ENCODE measurements at regions not wholly inside any gene's neighbourhood (a gene's known extent, or its start where the extent isn't known, plus 50 kb on each side); places are given as distances from the start of the nearest gene placed in this dataset.

DNA sequence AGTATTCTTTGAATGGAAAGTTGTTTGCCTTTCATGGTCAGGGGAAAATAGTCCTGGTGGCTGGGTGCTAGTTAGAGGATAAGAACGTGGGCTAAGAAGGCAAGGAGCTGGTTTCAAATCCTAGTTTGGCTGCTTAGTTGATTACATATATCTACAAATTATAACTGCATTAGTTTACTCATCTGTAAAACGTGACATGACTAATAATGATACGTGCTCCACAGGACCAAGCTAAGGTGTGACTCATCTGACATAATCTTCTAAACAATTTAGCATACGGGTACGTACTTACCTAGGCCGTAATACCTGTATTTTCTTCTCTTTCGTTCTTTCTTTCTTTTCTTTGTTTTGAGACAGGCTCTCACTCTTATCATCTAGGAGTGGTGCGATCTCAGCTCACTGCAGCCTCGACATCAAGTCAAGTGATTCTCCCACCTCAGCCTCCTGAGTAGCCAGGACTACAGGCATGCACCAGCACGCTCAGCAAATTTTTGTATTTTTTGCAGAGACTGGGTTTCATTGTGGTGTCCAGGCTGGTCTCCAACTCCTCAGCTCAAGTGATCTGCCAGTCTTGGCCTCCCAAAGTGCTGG is 1274.2 kb upstream of the GJE1 start:
- DNase-seq (ENCODE audit: extremely low spot score) = no peak
- TF ChIP-seq, protein P1, sequence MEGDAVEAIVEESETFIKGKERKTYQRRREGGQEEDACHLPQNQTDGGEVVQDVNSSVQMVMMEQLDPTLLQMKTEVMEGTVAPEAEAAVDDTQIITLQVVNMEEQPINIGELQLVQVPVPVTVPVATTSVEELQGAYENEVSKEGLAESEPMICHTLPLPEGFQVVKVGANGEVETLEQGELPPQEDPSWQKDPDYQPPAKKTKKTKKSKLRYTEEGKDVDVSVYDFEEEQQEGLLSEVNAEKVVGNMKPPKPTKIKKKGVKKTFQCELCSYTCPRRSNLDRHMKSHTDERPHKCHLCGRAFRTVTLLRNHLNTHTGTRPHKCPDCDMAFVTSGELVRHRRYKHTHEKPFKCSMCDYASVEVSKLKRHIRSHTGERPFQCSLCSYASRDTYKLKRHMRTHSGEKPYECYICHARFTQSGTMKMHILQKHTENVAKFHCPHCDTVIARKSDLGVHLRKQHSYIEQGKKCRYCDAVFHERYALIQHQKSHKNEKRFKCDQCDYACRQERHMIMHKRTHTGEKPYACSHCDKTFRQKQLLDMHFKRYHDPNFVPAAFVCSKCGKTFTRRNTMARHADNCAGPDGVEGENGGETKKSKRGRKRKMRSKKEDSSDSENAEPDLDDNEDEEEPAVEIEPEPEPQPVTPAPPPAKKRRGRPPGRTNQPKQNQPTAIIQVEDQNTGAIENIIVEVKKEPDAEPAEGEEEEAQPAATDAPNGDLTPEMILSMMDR (IDR thresholded peaks at IDR 0.05; ENCODE audit: control extremely low read depth, extremely low read depth, low read depth, missing control alignments) = no peak
- POLR2A ChIA-PET = no interaction called here
- CTCF ChIA-PET = interaction anchor here (1.0 kb wide), 1 partner anchor 45 kb away, joined by 3 read pairs; no protein-coding TSS in a partner anchor

DNA sequence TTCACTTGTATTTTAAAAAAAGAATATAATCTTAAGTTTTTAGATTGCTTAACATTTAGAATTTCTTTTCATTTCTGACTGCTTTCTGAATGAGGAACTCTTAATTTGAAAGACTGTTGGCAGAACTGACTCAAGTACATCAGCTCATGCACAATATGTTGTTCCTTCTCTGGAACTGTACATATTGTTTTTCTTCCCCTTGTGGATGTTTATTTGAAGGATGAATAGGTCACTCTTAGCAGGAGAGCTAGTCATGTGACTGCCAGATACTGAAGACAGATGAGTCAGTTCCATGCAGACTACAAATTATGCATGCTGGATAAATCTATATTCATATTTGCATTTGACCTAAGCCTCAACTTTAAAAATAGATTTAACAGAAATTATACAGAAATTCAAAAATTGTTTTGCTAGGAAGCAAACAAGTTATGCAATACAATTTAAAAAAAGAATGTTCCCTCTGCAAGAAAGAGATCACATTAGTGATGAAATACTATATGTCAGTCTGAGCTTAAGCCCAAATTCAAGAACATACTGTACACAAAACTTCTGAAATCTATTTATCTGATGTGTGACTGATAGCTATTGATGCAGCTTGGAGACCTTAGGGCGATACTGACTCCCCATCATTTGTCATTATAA is 1274.9 kb upstream of the GJE1 start:
- POLR2A ChIA-PET = no interaction called here
- DNase-seq (ENCODE audit: extremely low spot score) = no peak
- CTCF ChIA-PET = interaction anchor here (1.0 kb wide), 1 partner anchor 45 kb away, joined by 3 read pairs; no protein-coding TSS in a partner anchor
- TF ChIP-seq, protein P1 (IDR thresholded peaks at IDR 0.05; ENCODE audit: control extremely low read depth, extremely low read depth, low read depth, missing control alignments) = no peak

DNA sequence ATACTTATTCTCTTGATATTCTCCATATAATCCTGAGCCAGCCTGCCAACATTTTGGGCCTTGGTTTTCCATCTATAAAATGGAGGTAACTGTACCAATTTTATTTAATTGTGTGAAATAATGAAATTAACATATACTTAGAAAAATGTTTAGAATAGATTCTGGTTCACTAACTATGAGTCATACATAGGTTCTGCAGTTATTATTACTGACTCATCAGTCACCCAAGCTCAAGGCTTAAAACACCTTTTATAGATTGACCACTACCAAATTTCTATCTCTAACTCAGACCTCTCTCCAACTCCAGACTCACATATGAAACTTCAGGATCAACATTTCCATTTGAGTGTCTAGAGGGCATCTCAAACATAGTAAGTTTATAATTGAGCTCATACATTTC is 1277.2 kb upstream of the GJE1 start:
- ChIA-PET CTCF (interaction anchor here (0.9 to 1.1 kb wide), 2 partner anchors 37 to 94 kb away, joined by 3 read pairs; no protein-coding TSS in a partner anchor), POLR2A (no interaction called here)
- TF ChIP-seq, protein P1 (IDR thresholded peaks at IDR 0.05; ENCODE audit: control extremely low read depth, extremely low read depth, low read depth, missing control alignments) = no peak
- no peak for DNase-seq (ENCODE audit: extremely low spot score)

DNA sequence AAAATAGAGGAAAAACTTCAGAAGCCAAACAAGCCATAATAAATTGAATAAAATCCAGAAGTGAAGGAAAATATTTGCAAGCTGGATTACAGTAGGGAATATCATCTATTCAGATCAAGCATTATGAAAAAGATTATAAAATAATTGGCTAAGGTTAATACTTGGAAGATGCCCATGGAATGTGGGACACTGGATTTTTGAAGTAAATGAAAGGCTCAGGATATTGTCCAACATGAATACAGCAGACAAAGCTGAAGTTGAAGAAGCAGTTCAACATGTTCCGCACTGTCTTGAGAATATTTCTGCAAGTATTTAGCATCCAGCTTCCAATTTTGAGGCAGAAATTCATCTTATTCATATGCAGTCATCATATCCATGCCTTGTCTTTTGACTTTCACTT is 1278.4 kb upstream of the GJE1 start:
- DNase-seq (ENCODE audit: extremely low spot score) = no peak
- ChIA-PET CTCF (no interaction called here), POLR2A (no interaction called here)
- TF ChIP-seq, protein P1 (IDR thresholded peaks at IDR 0.05; ENCODE audit: control extremely low read depth, extremely low read depth, low read depth, missing control alignments) = no peak

DNA sequence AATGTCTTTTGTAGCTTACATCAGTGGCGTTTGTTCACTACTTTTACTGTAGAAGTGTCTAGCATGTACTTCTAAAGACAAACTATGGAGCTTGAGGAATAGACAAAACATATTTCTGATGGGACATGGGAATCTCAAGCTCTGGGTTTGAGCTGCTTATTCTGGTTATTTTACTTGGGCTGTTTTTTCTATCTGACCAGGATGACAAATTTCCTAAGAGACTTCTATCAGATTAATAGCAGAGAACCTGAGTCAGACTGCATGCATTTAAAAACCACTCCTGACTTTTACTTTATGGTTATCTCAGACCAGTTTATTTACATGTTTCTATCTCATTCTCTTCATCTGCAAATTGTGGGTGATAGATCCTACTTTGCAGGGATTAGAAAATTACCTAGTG is 1282.3 kb upstream of the GJE1 start:
- DNase-seq (ENCODE audit: extremely low spot score) = no peak
- ChIA-PET POLR2A (no interaction called here), CTCF (interaction anchor here (1.0 kb wide), 1 partner anchor 13 kb away, joined by 3 read pairs; no protein-coding TSS in a partner anchor)
- TF ChIP-seq, protein P1 (IDR thresholded peaks at IDR 0.05; ENCODE audit: control extremely low read depth, extremely low read depth, low read depth, missing control alignments) = no peak

DNA sequence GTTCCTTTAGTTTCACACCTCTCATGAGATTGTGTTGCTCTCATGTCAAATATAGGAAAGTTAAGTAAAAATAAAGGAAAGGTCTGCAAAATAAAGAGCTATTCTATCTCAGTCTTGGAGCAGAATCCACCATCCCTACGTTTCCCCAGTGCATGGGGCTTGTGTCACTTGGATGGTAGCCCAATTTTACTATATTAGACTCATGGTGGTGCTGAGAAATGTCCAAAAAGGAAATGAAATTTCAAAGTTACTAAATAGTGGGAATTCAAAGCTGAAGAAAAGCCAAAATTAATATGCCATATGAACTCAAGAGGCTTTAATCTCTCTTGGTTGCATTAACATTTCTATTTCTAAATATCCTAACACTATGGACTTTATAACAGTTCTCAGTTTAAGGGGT is 1283.3 kb upstream of the GJE1 start:
- POLR2A ChIA-PET = no interaction called here
- TF ChIP-seq, protein P1 (IDR thresholded peaks at IDR 0.05; ENCODE audit: control extremely low read depth, extremely low read depth, low read depth, missing control alignments) = no peak
- CTCF ChIA-PET = no interaction called here
- DNase-seq (ENCODE audit: extremely low spot score) = no peak
